HG03025 (cell line): ENCODE measurements at regions not wholly inside any gene's neighbourhood (a gene's known extent, or its start where the extent isn't known, plus 50 kb on each side); places are given as distances from the start of the nearest gene placed in this dataset.

Experiments used
- ATAC-seq: cut with Tn5 transposase; IDR thresholded peaks from one replicate; pipeline ENCODE4 v1.9.1; 2021; ENCODE audit warnings: mild to moderate bottlenecking, moderate library complexity; ENCODE audit not compliant: unreplicated experiment, low FRiP score

DNA sequence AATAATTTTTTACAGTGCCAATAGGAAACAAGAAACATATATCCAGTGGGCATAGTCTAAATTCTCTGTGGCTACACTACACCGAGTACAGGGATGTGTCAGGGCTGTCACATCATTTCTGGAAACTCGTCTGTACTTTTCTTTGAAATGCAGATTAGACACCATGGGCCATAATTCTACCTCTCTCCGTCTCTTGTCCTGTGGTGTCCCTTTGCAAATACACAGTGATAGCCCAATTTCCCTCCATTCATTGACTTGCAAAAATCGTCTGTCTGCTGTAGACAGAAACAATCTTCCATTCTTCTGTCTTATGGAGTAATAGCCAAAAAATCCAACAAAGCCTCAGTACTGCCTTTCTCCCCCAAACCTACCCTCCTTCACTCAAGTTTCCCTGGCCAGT is 487.1 kb upstream of the ANO3 start:
- ATAC-seq, result no peak

DNA sequence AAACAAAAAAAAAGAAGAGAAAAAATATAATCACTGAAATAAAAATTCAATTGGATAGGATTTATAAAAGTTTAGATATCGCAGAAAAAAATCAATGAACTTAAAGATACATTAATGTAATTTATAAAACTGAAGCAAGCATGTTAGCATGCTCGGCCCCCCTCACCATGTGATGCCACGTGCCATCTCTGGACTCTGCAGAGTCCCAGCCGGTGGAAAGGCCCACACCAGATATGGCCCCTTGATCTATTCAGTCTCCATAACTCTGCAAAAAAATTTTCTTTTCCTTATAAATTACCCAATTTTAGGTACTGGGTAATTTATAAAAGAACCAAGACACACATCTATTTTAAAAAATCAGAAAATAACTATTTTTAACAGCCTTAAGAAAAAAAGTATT is 476.0 kb upstream of the ANO3 start:
- ATAC-seq, result no peak

DNA sequence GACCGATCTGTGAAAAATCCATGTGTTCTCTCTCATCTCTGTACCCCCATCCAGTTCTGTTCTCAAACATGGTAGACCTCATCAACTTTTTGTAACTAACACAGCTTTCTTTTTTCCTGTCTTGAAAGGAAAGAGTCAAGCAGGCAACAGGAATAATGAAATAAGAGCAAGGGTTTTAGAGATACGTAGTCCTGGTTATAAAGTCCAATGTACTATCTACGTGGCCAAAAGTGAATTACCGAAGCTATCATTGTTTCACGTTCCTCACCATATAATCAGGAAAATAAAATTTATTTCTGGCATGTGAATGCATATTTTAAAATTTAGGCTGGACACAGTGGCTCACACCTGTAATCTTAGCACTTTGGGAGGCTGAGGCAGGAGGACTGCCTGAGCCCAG is 472.2 kb upstream of the ANO3 start:
- ATAC-seq, result no peak

GRCh38 chr11:25860677-25861450 is 471.1 kb upstream of the ANO3 start:
- ATAC-seq, result no peak

DNA sequence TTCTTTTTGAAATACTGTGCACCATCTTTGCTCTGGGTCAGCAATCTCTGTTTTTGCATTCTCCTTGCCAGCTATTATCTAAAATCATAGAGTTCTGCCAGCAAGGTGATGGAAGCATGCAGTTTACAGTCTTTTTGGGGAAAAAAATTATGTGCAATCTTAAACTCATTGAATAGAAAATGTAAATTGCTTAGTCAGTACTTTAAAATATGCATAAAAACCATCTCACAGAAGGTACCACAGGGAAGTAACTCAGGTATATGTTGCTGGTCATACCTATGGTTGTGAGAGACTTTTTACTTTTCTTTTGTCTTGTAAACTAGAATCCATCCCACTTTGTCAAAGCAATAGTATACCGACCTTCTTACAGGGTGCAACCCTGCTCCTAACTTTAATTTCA is 469.8 kb upstream of the ANO3 start:
- ATAC-seq, result no peak

GRCh38 chr11:25863986-25864385 is 467.9 kb upstream of the ANO3 start:
- ATAC-seq, result no peak

GRCh38 chr11:25876456-25876965 is 455.4 kb upstream of the ANO3 start:
- no peak for ATAC-seq

DNA sequence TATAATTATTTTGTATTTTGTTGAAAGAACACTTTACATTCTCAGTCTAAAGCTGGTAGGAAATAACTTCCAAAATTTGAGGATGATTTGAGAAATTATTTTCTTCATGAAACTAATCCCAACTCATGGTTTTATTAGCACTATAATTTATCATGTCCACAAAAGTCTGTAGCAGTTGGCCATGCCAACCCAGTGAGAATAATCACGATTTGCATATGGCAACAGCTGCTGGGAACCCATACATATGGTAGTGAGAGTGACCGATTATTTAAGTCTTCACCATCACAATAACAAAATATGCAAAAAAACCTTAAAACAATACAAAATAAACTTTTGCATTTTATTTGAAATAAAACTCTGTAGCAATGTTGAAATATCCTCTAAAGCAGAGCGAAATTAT is 445.9 kb upstream of the ANO3 start:
- ATAC-seq, result no peak

- ATAC-seq, result no peak
Measured at GRCh38 chr11:25890626-25891260, 441.2 kb upstream of the ANO3 start.

DNA sequence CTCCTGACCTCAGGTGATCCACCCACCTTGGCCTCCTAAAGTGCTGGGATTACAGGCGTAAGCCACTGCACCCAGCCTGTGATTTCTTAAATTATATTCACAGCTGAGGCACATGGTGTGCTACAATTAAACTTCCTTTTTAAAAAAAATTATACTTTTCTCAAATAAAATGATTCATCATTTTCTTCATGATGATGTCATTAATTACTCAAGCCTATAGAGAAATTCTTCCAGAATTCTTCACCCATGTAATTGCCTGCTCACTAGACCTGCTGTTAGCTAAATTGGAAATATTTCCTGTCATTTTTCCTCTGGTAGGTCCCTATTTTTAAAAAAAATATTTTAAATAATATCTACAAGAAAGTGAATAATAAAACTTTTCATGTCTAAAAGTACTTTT is 440.0 kb upstream of the ANO3 start:
- ATAC-seq, result no peak

GRCh38 chr11:25899617-25900160 is 432.2 kb upstream of the ANO3 start:
- ATAC-seq, result no peak

GRCh38 chr11:25900814-25901213 is 431.1 kb upstream of the ANO3 start:
- ATAC-seq, result no peak

DNA sequence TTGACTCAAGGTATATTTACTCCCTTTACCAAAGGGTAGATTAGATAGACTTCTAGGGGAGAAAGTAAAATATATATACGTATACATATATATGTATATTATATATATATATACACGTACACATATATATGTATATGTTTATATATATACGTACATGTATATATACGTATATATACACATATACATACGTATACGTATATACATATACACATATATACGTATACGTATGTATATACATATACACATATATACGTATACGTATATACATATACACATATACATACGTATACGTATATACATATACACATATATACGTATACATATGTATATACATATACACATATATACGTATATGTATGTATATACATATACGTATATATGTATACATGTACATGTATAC is 430.5 kb upstream of the ANO3 start:
- no peak for ATAC-seq

DNA sequence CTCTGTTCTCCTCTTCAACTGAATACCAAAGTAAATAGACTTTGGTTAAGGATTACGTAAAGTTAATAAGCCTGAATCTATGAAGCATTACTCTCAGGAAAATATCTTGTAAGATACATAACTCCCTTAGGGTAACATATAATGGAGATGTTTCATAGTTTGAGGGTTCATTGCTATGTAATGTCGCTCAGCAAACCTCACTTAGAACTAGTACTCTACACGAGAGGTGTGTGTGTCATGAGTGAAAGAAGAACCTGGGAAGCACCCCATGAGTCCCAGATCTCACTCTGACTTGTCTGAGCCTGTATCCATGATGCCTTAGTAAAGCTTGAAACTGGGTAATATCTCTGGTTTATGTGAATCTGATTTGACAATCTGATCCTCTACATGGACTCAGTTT is 429.5 kb upstream of the ANO3 start:
- ATAC-seq, result no peak

- ATAC-seq, result no peak
Measured at GRCh38 chr11:25908726-25909125, 423.2 kb upstream of the ANO3 start.

- no peak for ATAC-seq
Measured at GRCh38 chr11:25910086-25910485, 421.8 kb upstream of the ANO3 start.

GRCh38 chr11:25920356-25920755 is 411.6 kb upstream of the ANO3 start:
- no peak for ATAC-seq

GRCh38 chr11:25924586-25924985 is 407.3 kb upstream of the ANO3 start:
- ATAC-seq, result no peak

DNA sequence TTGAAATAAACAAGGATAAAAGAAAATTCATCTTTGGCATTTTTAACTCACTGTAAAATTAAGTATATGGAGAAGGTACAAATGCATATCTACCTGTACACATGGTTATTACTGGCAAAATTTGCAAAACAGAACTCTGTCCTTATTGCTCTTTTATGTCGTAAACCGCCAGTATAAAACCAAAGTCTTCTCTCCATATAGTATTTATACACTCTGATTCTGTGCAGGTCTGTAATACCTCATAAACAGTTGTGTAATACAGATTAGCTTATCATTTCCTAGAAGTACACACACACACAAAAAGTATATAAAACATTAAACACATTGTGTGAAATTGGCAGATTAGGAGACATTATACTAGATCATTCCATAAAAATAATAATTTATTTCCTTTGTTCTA is 406.6 kb upstream of the ANO3 start:
- ATAC-seq, result no peak

- no peak for ATAC-seq
Measured at GRCh38 chr11:25927411-25927953, 404.4 kb upstream of the ANO3 start.

DNA sequence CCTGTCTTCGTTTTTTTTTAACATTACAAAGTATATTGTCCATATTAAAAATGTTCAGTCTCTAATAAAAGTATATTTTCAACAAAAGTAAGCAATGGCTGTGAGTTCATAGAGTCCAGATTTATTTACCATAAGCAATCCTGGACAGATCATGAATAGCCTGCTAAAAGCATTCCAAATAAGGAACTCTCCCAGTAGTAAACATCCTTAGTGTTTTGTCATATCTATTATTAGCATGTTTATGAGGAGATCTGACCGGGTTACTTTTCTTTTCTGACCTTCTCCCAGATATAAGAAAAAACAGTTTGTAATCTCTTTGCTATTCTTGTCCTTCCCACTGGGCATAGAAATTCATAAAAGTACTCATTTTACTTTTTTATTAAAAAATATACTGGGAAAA is 403.9 kb upstream of the ANO3 start:
- ATAC-seq, result no peak

- ATAC-seq, result no peak
Measured at GRCh38 chr11:25938952-25939351, 393.0 kb upstream of the ANO3 start.
